Cardiac muscle cell (in vitro differentiated cells and primary cell): ENCODE measurements at regions not wholly inside any gene's neighbourhood (a gene's known extent, or its start where the extent isn't known, plus 50 kb on each side); places are given as distances from the start of the nearest gene placed in this dataset.
"Not testable (repeated sequence)": the region's sequence is repeated elsewhere in the genome, so short reads cannot be mapped to it uniquely, and the experiment has no call there.

Source experiments
- DNase-seq, 2 donors: peaks; one replicate each; pipeline versions ENCODE4 v3.0.0 to v3.0.0-alpha.2; 2010 to 2017; ENCODE audit warnings: low read depth in 1 of 2, low spot score in 1 of 2
- H3K27ac ChIP-seq: fragments of 200-600 bp; sonication (generic); 2 replicates; pipeline ENCODE4 v1.5.1; 2016
- H3K27me3 ChIP-seq: fragments of 200-600 bp; sonication (generic); 2 replicates; pipeline ENCODE4 v1.6.0; 2016; ENCODE audit warnings: control low read depth
- H3K36me3 ChIP-seq: fragments of 200-600 bp; sonication (generic); 2 replicates; pipeline ENCODE4 v1.5.1; 2016; ENCODE audit warnings: control low read depth
- H3K4me1 ChIP-seq: fragments of 200-600 bp; sonication (generic); 2 replicates; pipeline ENCODE4 v1.8.1; 2017; ENCODE audit warnings: low read depth, mild to moderate bottlenecking, mixed run types
- H3K4me3 ChIP-seq: fragments of 200-600 bp; sonication (generic); 2 replicates; pipeline ENCODE4 v1.5.1; 2016; ENCODE audit warnings: mild to moderate bottlenecking
- H3K9me3 ChIP-seq: fragments of 200-600 bp; sonication (generic); 2 replicates; pipeline ENCODE4 v1.5.1; 2017; ENCODE audit warnings: low read depth, mild to moderate bottlenecking, control low read depth
- CTCF ChIP-seq: IDR thresholded peaks from 2 replicates; pipeline ENCODE4 v1.5.1; 2012; ENCODE audit warnings: low read depth, mild to moderate bottlenecking, low read length

GRCh38 chr2:221999717-222000116 lies 299.1 kb downstream of the PAX3 start:
- DNase-seq: no peak
- Histone ChIP-seq H3K4me3 (no peak overlapping the region), H3K27me3 (no peaks in the 10 kb centered on the region), H3K4me1 (no peaks in the 10 kb centered on the region), H3K36me3 (no peaks in the 10 kb centered on the region), H3K27ac (no peak overlapping the region), H3K9me3 (no peaks in the 10 kb centered on the region)
- TF ChIP-seq CTCF: no peak

- DNase-seq: no peak
- Histone ChIP-seq H3K27ac (no peak overlapping the region), H3K36me3 (no peaks in the 10 kb centered on the region), H3K9me3 (no peaks in the 10 kb centered on the region), H3K4me3 (no peak overlapping the region), H3K27me3 (no peaks in the 10 kb centered on the region), H3K4me1 (no peaks in the 10 kb centered on the region)
- no peak for TF ChIP-seq CTCF
Observed at GRCh38 chr2:221999166-221999565, 299.6 kb downstream of the PAX3 start.

- Histone ChIP-seq H3K27ac (no peak overlapping the region), H3K9me3 (no peaks in the 10 kb centered on the region), H3K27me3 (no peaks in the 10 kb centered on the region), H3K4me3 (no peak overlapping the region), H3K4me1 (no peaks in the 10 kb centered on the region), H3K36me3 (no peaks in the 10 kb centered on the region)
- TF ChIP-seq CTCF: no peak
- DNase-seq: no peak
Observed at GRCh38 chr2:221997683-221998082, 301.1 kb downstream of the PAX3 start.

GRCh38 chr2:221997100-221997499 lies 301.7 kb downstream of the PAX3 start:
- TF ChIP-seq CTCF: no peak
- no peak for DNase-seq
- Histone ChIP-seq H3K4me3 (no peak overlapping the region), H3K27me3 (no peaks in the 10 kb centered on the region), H3K27ac (no peak overlapping the region), H3K4me1 (no peaks in the 10 kb centered on the region), H3K36me3 (no peaks in the 10 kb centered on the region), H3K9me3 (no peaks in the 10 kb centered on the region)

- Histone ChIP-seq H3K36me3 (no peaks in the 10 kb centered on the region), H3K27me3 (no peaks in the 10 kb centered on the region), H3K4me3 (no peak overlapping the region), H3K4me1 (no peaks in the 10 kb centered on the region), H3K27ac (no peak overlapping the region), H3K9me3 (no peaks in the 10 kb centered on the region)
- TF ChIP-seq CTCF: no peak
- no peak for DNase-seq
Observed at GRCh38 chr2:221994926-221995325, 303.9 kb downstream of the PAX3 start.

GRCh38 chr2:221984376-221984775 lies 314.4 kb downstream of the PAX3 start:
- DNase-seq: not testable (repeated sequence)

More at GRCh38 chr2:221984376-221984775, 314.4 kb downstream of the PAX3 start:
- H3K4me1 ChIP-seq, H3K4me3 ChIP-seq, H3K36me3 ChIP-seq, H3K27me3 ChIP-seq, H3K27ac ChIP-seq, H3K9me3 ChIP-seq: not testable (repeated sequence)
